ENCODE measurements at regions not wholly inside any gene's neighbourhood (a gene's known extent, or its start where the extent isn't known, plus 50 kb on each side); places are given as distances from the start of the nearest gene placed in this dataset.

DNA sequence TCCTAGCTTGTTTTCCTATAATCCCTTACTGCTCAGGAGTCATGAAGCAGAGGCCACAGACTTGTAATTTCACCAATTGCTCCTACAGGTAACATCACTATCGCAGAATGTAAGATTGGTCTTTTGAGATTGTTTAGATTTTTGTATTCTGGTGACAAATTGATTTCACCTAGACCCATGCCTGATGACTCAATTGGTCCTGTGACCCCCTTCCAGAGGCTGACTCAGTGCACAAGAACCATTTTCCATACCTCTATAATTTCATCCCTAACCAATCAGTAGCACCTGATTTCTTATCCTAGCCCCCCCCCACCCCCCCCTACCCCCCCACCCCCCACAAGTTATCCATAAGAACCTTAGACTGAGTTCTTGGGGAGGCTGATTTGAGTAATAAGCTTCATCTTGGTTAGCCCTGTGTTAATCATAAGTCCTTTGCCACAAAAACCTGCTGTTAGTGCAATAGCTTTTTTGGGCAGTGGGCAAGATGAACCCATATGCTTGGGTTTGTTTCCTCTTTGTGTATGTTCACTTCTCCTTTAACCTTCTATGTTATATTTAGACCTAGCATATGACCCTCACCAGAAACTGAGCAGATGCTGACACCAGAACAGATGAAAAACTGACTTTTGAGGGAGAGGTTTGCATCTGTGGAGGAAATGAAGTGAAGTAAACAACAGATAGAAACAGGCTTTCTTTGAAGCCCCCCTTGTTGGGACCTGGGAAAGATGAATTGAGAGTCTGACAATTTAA, 187.1 kb downstream of the KIF20B start:
- WGBS = 84% methylated on average over 1 of the region's 1 CpG
- Histone ChIP-seq H3K27me3 (replicated peaks; ENCODE audit: insufficient read depth) (no peaks in the 10 kb centered on the region), H3K4me1 (replicated peaks) (no peaks in the 10 kb centered on the region), H3K9me3 (no peaks in the 10 kb centered on the region), H3K4me3 (no peak overlapping the region), H3K27ac (no peak overlapping the region), H3K36me3 (no peaks in the 10 kb centered on the region)
- TF ChIP-seq POLR2AphosphoS5 (IDR thresholded peaks at IDR 0.05) (no peak), POLR2A (IDR thresholded peaks at IDR 0.05) (no peak)
- TF ChIP-seq, protein P1, sequence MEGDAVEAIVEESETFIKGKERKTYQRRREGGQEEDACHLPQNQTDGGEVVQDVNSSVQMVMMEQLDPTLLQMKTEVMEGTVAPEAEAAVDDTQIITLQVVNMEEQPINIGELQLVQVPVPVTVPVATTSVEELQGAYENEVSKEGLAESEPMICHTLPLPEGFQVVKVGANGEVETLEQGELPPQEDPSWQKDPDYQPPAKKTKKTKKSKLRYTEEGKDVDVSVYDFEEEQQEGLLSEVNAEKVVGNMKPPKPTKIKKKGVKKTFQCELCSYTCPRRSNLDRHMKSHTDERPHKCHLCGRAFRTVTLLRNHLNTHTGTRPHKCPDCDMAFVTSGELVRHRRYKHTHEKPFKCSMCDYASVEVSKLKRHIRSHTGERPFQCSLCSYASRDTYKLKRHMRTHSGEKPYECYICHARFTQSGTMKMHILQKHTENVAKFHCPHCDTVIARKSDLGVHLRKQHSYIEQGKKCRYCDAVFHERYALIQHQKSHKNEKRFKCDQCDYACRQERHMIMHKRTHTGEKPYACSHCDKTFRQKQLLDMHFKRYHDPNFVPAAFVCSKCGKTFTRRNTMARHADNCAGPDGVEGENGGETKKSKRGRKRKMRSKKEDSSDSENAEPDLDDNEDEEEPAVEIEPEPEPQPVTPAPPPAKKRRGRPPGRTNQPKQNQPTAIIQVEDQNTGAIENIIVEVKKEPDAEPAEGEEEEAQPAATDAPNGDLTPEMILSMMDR (IDR thresholded peaks at IDR 0.05) = no peak
- intact Hi-C loops (cut with DNase I) = no loop called here
- no peak for DNase-seq (ENCODE audit: low spot score)

DNA sequence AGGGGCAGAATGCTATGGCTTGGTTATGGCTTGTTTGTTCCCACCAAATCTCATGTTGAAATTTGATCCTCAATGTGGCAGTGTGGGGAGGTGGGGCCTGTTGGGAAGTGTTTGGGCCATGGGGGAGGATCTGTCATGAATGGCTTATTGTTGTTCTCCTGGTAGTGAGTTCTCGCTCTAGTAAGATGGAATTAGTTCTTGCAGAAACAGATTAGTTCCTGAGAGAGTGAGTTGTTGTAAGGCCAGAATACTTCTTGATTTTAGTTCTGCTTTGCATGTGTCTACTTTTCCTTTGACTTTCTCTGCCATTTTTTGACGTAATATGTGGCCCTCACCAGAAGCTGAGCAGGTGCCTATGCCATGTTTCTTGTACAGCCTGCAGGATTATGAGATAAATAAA, 188.2 kb downstream of the KIF20B start:
- DNase-seq (ENCODE audit: low spot score) = no peak
- no peaks in the 10 kb centered on the region for H3K4me1 ChIP-seq (replicated peaks)
- no peak overlapping the region for H3K27ac ChIP-seq
- intact Hi-C loops (cut with DNase I) = no loop called here
- WGBS = 75% methylated on average over 2 of the region's 2 CpGs
- TF ChIP-seq, protein P1 (IDR thresholded peaks at IDR 0.05) = no peak
- TF ChIP-seq POLR2A (IDR thresholded peaks at IDR 0.05) (no peak), POLR2AphosphoS5 (IDR thresholded peaks at IDR 0.05) (no peak)
- H3K4me3 ChIP-seq = no peak overlapping the region
- H3K27me3 ChIP-seq (replicated peaks; ENCODE audit: insufficient read depth) = no peaks in the 10 kb centered on the region
- no peaks in the 10 kb centered on the region for H3K36me3 ChIP-seq
- no peaks in the 10 kb centered on the region for H3K9me3 ChIP-seq

DNA sequence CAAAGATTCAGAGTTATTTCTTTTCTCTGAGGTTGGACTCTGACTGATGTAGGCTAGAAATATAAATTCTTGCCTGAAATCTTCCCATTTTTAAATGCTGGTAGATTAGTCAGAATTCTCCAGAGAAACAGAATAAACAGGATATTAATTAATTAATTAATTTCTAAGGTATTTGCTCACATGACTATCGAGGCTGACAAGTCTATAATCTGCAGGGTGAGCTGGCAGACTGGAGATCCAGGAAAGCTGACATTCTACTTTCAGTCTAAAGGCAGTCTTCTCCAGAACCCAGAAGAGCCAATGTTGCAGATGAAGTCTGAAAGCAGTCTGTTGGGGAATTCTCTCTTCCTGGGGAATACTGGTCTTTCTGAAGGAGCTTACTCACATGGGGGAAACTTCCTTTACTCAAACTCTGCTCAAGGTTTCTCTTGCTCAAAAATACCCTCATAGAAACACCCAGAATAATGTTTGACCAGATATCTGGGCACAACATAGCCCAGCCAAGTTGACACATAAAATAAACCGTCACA, 189.7 kb downstream of the KIF20B start:
- H3K4me1 ChIP-seq (replicated peaks) = no peaks in the 10 kb centered on the region
- no peak for DNase-seq (ENCODE audit: low spot score)
- intact Hi-C loops (cut with DNase I) = no loop called here
- 47% methylated on average over 2 of the region's 2 CpGs for WGBS
- no peak overlapping the region for H3K27ac ChIP-seq
- H3K27me3 ChIP-seq (replicated peaks; ENCODE audit: insufficient read depth) = no peaks in the 10 kb centered on the region
- H3K4me3 ChIP-seq = no peak overlapping the region
- H3K36me3 ChIP-seq = no peaks in the 10 kb centered on the region
- H3K9me3 ChIP-seq = no peaks in the 10 kb centered on the region
- TF ChIP-seq, protein P1 (IDR thresholded peaks at IDR 0.05) = no peak
- no peak for TF ChIP-seq POLR2A (IDR thresholded peaks at IDR 0.05)

DNA sequence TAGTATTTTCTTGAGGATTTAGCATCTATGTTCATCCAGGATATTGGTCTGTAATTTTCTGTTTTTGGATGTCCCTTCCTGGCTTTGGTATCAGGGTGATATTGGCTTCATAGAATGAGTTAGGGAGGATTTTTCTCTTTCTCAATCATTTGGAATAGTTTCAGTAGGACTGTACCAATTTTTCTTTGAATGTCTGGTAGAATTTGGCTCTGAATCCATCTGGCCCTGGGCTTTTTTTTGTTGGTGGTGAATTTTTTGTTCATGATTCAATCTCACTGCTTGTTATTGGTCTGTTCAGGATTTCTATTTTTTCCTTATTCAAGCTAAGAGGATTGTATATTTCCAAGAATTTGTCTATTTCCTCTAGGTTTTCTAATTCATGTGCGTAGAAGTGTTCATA, 192.7 kb downstream of the KIF20B start:
- 95% methylated on average over 1 of the region's 1 CpG for WGBS
- no peaks in the 10 kb centered on the region for H3K9me3 ChIP-seq
- TF ChIP-seq, protein P1 (IDR thresholded peaks at IDR 0.05) = no peak
- TF ChIP-seq POLR2AphosphoS5 (IDR thresholded peaks at IDR 0.05) = no peak
- TF ChIP-seq POLR2A (IDR thresholded peaks at IDR 0.05) = no peak
- H3K27me3 ChIP-seq (replicated peaks; ENCODE audit: insufficient read depth) = no peaks in the 10 kb centered on the region
- H3K4me3 ChIP-seq = no peak overlapping the region
- intact Hi-C loops (cut with DNase I) = no loop called here
- no peaks in the 10 kb centered on the region for H3K36me3 ChIP-seq
- H3K27ac ChIP-seq = no peak overlapping the region
- DNase-seq (ENCODE audit: low spot score) = no peak
- H3K4me1 ChIP-seq (replicated peaks) = no peaks in the 10 kb centered on the region

DNA sequence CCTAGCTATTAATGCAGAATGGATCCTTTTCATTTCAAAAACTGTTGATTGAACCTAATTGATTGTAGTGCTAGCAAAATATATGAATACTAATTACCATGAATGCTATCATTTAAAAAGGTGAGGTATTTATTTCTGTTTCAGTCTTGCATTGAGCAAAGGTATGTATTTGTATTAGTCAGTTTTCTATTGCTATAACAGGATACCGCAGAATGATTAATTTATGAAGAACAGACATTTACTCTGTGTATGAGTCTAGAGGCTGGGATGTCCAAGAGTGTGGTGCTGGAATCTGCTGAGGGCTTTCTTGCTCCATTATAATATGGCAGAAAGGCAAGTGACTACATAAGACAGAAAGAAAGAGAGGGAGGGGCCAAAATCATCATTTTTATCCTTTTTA, 199.2 kb downstream of the KIF20B start:
- Histone ChIP-seq H3K4me3 (no peak overlapping the region), H3K36me3 (no peaks in the 10 kb centered on the region), H3K9me3 (no peaks in the 10 kb centered on the region), H3K27ac (no peak overlapping the region), H3K4me1 (replicated peaks) (no peaks in the 10 kb centered on the region), H3K27me3 (replicated peaks; ENCODE audit: insufficient read depth) (no peaks in the 10 kb centered on the region)
- intact Hi-C loops (cut with DNase I) = no loop called here
- TF ChIP-seq POLR2AphosphoS5 (IDR thresholded peaks at IDR 0.05) (no peak), POLR2A (IDR thresholded peaks at IDR 0.05) (no peak)
- TF ChIP-seq, protein P1 (IDR thresholded peaks at IDR 0.05) = no peak
- WGBS = 98% methylated on average over 1 of the region's 1 CpG
- no peak for DNase-seq (ENCODE audit: low spot score)
